ENCODE measurements at regions not wholly inside any gene's neighbourhood (a gene's known extent, or its start where the extent isn't known, plus 50 kb on each side); places are given as distances from the start of the nearest gene placed in this dataset.

GRCh38 chr4:58465031-58465430 is 1354.8 kb upstream of the IGFBP7 start:
- TF ChIP-seq, protein P1, sequence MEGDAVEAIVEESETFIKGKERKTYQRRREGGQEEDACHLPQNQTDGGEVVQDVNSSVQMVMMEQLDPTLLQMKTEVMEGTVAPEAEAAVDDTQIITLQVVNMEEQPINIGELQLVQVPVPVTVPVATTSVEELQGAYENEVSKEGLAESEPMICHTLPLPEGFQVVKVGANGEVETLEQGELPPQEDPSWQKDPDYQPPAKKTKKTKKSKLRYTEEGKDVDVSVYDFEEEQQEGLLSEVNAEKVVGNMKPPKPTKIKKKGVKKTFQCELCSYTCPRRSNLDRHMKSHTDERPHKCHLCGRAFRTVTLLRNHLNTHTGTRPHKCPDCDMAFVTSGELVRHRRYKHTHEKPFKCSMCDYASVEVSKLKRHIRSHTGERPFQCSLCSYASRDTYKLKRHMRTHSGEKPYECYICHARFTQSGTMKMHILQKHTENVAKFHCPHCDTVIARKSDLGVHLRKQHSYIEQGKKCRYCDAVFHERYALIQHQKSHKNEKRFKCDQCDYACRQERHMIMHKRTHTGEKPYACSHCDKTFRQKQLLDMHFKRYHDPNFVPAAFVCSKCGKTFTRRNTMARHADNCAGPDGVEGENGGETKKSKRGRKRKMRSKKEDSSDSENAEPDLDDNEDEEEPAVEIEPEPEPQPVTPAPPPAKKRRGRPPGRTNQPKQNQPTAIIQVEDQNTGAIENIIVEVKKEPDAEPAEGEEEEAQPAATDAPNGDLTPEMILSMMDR (conservative IDR thresholded peaks at IDR 0.05; ENCODE audit: low read depth, low read length) = no peak
- H3K4me3 ChIP-seq (ENCODE audit: low read length) = no peak overlapping the region
- no peak for DNase-seq (ENCODE audit: low read depth)

- DNase-seq (ENCODE audit: low read depth) = no peak
- TF ChIP-seq, protein P1 (conservative IDR thresholded peaks at IDR 0.05; ENCODE audit: low read depth, low read length) = no peak
- H3K4me3 ChIP-seq (ENCODE audit: low read length) = no peak overlapping the region
Measured at GRCh38 chr4:58456727-58457384, 1346.7 kb upstream of the IGFBP7 start.

GRCh38 chr4:58453956-58454355 is 1343.8 kb upstream of the IGFBP7 start:
- no peak for DNase-seq (ENCODE audit: low read depth)
- H3K4me3 ChIP-seq (ENCODE audit: low read length) = no peak overlapping the region
- TF ChIP-seq, protein P1 (conservative IDR thresholded peaks at IDR 0.05; ENCODE audit: low read depth, low read length) = no peak

DNA sequence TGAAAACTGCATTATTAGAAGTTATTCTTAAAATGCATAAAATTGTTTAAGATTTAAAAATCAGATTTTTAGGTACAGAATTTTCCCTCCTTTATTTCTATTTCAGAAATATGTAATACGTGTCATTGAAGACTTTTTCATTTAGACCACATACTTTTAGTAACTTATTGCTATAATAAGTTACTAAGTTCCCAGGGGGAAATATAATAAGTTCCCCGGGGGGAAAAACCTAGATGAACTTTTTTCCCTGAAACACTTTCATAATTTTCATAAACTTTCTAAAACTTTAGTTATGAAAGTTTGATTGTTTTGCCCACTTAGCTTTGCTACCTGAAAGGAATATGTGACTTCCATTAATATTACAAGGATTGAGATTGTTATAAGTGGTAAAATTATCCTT is 1341.5 kb upstream of the IGFBP7 start:
- TF ChIP-seq, protein P1 (conservative IDR thresholded peaks at IDR 0.05; ENCODE audit: low read depth, low read length) = no peak
- DNase-seq (ENCODE audit: low read depth) = no peak
- no peak overlapping the region for H3K4me3 ChIP-seq (ENCODE audit: low read length)

GRCh38 chr4:58435871-58436270 is 1325.7 kb upstream of the IGFBP7 start:
- no peak for DNase-seq (ENCODE audit: low read depth)
- TF ChIP-seq, protein P1 (conservative IDR thresholded peaks at IDR 0.05; ENCODE audit: low read depth, low read length) = no peak
- H3K4me3 ChIP-seq (ENCODE audit: low read length) = no peak overlapping the region

- no peak for DNase-seq (ENCODE audit: low read depth)
- no peak overlapping the region for H3K4me3 ChIP-seq (ENCODE audit: low read length)
- TF ChIP-seq, protein P1 (conservative IDR thresholded peaks at IDR 0.05; ENCODE audit: low read depth, low read length) = no peak
Measured at GRCh38 chr4:58413849-58414248, 1303.7 kb upstream of the IGFBP7 start.

- no peak overlapping the region for H3K4me3 ChIP-seq (ENCODE audit: low read length)
- TF ChIP-seq, protein P1 (conservative IDR thresholded peaks at IDR 0.05; ENCODE audit: low read depth, low read length) = no peak
- no peak for DNase-seq (ENCODE audit: low read depth)
Measured at GRCh38 chr4:58411904-58412303, 1301.7 kb upstream of the IGFBP7 start.
